Suprapubic skin (tissue), 3 donors: ENCODE measurements at regions not wholly inside any gene's neighbourhood (a gene's known extent, or its start where the extent isn't known, plus 50 kb on each side); places are given as distances from the start of the nearest gene placed in this dataset.

Source experiments
- POLR2A ChIP-seq, 2 donors: fragments of 450-650 bp; IDR thresholded peaks; one replicate each; pipeline ENCODE4 v1.6.1; 2017; ENCODE audit warnings: antibody characterized with exemption in 2 of 2, mild to moderate bottlenecking in 2 of 2, moderate library complexity in 2 of 2
- TF ChIP-seq, protein P1 (sequence below), 2 donors: fragments of 200-600 bp in 1 of 2; fragments of 450-650 bp in 1 of 2; sonication (generic) in 1 of 2; IDR thresholded peaks; one replicate each; pipeline ENCODE4 v1.5.1; 2016 to 2019; ENCODE audit warnings: antibody characterized with exemption in 2 of 2, mild to moderate bottlenecking in 1 of 2, moderate library complexity in 1 of 2

DNA sequence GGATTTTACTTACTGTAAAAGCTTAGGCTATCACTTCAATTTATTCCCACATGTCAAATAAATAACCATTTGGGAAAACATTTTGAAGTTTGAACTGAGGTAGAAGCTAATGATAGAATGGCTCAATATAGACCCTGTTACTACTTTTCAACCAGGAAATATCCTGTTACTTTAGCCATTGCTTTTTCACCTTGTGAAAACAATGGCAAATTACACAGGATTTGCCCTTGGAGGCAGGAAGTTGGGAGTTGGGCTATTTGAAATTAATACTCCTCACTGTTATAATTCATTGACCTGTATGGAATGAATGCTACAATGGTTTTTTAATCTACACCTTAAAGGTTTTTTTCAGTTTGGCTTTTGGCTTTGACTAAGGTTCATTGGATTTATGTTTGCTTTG lies 98.1 kb upstream of the UBE2E2 start:
- TF ChIP-seq, protein P1, sequence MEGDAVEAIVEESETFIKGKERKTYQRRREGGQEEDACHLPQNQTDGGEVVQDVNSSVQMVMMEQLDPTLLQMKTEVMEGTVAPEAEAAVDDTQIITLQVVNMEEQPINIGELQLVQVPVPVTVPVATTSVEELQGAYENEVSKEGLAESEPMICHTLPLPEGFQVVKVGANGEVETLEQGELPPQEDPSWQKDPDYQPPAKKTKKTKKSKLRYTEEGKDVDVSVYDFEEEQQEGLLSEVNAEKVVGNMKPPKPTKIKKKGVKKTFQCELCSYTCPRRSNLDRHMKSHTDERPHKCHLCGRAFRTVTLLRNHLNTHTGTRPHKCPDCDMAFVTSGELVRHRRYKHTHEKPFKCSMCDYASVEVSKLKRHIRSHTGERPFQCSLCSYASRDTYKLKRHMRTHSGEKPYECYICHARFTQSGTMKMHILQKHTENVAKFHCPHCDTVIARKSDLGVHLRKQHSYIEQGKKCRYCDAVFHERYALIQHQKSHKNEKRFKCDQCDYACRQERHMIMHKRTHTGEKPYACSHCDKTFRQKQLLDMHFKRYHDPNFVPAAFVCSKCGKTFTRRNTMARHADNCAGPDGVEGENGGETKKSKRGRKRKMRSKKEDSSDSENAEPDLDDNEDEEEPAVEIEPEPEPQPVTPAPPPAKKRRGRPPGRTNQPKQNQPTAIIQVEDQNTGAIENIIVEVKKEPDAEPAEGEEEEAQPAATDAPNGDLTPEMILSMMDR (IDR thresholded peaks at IDR 0.05), result no peak
- TF ChIP-seq POLR2A (IDR thresholded peaks at IDR 0.05), result no peak
